ENCODE measurements at regions not wholly inside any gene's neighbourhood (a gene's known extent, or its start where the extent isn't known, plus 50 kb on each side); places are given as distances from the start of the nearest gene placed in this dataset.
A peak's percentile ranks its signal among the peaks of the same experiment; 100 is the strongest.
"Not testable (repeated sequence)": the region's sequence is repeated elsewhere in the genome, so short reads cannot be mapped to it uniquely, and the experiment has no call there.

DNA sequence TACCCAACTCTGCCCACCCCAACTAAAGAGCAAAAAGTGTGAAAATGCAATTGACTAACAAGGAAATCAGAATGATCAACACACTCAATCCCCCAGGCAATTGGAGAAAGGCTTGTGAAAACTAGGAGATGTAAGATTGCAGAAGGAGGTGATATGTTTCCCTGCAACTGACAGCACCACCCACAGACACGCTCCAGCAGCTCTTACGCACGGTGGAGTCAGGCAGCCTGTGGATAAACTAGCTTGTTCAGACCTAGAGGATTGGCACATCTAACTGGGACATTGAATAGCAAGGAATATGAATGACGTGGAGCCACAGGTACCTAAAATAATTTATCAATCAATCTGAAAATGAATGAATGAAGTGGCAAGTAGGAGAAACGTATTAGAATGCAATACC is 125.7 kb upstream of the MYO3A start:
- peak; percentile 78 for DNase-seq (ENCODE audit: low spot score)

DNA sequence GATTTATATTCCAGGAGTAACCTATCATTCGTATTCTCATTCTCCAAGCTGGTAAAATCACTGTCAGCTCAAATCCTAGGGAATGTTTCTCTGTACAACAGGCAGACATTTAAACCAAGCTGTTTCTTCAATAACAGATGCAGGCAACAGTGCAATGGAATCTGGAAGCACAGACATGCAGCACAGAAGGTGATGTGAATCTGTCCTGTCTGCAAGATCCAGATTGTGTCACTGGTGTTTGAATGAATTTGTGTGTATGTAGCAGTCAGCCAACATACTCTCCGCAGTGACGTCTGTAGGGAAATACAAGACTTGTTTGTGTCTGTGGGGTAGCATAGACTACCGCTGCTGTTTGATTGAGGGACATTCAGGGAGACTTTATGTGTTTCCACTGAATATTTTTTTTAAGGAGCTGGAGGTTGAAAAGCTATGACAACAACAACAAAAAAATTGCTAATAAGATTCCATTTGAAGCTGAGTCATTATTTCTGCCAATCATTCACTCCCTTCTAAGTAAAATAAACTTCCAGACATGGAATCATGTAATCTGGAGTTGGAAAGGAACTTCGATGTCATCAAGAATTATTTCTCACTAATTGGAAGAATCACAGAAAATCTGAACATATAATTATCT is 122.9 kb upstream of the MYO3A start:
- DNase-seq (ENCODE audit: low spot score) = peak; percentile 57

DNA sequence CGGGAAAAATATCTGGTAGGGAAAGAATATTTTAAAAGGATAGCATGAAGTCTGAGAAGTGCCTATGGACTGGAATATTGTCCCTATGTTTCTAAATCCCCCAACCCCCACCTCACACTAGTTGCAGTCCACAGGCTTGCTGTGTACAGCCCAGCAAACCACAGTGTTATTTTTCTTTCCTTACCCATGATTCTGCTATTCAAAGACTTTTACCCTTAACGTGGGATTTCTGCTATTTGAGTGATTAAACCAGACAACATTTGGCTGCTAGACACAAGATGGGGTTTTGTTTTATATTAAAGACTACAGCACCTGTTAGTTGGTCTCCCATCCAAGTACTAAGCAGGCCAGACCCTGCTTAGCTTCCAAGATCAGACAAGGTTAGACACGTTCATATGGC is 120.5 kb upstream of the MYO3A start:
- DNase-seq (ENCODE audit: low spot score) = no peak

DNA sequence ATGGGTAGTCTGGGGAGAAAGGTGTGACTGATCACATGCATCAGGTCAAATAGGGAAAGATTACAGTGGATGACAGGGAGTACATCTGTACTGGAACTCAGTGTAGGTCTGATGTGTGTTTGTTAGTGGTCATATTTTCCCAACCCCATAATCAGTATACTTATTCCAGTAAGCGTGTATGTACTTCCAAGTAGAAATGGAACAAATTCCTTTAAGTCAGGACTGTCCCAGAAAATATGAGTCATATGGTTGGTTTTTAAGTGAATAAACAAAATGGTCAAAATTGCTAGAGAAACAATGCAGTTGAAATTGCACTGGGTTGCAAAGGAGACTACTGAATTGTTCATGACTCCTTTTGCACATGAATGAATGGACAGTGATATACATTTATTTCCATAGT is 118.8 kb upstream of the MYO3A start:
- peak; percentile 44 for DNase-seq (ENCODE audit: low spot score)

DNA sequence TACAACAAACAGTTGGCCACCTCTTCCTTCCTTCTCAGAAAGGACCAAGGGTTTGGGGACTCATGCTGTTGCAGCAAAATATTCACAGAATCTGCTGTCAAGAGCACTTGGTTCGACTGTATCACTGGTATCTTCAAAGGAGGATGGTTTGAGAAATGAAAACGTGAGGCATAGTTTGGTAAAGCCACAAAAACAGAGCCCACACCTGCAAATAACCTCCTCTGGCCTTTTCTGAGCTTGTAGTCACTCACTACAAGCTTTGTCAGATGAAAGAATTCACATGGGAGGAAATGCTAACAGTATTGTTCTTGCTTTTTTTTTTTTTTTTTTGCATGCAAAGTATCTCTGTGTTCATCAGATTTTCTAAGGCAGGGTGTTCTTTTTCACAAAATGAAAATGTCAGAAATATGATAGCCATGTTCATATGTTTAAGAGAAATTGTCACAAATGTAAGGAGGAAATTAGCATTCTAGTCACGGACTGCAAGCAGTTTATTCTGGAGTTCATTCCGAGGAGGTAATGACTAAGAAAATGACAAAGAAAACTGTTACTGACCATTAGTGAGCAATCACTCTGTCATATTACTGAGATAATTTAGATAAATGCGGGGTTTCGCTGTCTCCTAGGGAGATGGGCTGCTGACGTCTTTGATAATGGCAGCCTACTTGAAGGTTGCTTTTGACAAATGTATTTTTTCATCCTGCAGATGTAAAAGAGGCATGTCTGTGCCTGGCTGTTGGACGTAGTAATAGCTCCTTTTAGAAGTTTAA is 117.8 kb upstream of the MYO3A start:
- peak; percentile 80 for DNase-seq (ENCODE audit: low spot score)

DNA sequence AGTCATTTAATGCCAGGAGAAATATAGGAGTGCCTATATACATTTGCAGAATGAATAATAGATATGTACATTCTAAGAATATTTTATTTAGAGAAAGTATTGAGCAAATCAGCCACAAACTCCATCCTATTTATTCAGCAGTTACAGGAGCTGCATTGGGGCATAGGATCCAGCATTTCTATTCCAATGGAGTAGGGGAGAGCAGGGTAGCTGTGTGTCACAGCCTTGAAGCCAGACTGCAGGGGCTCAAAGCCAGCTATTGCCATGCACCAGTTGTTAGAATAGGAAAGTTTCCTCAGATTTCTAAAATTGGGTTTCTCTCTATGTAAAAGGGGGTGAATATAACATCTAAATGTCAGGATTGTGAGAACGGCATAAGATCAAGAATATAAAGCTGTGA is 116.8 kb upstream of the MYO3A start:
- no peak for DNase-seq (ENCODE audit: low spot score)

DNA sequence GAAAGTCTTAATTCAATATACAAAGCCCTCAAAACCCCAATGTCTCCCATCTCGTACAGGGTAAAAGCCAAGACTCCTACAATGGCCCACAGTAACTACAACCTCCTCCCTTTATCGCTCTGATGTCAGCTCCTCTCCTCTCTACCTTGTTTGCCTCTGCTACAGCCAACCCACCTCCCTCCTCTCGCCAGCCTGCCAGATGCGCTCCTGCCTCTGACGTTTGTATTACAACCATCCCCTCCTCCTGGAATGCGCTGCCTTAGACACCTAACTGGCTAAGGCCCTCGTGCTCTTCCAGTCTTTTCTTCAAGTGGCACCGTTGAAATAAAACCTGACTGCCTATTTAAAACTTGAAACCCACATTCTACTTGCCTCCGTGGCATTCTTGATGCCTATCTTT is 115.3 kb upstream of the MYO3A start:
- DNase-seq (ENCODE audit: low spot score) = no peak

DNA sequence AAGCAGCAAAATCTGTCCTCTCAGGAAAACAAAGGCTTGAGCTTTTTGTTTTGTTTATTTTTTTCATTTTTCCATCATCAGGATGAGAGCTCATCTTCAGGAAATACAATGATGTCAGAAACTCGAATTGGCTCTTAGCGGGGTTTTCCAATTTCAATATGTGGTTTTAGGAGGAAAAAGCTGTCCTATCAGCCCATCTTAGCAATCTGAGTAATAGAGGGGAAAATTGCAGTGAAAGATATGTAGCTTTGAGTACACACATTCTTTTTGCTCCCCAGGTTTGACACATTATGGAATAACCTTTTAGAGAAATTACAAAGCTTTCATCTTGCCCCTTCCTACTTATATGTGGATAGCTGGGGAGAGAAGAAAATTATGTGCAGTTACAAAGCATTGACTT is 113.6 kb upstream of the MYO3A start:
- DNase-seq (ENCODE audit: low spot score) = no peak

DNA sequence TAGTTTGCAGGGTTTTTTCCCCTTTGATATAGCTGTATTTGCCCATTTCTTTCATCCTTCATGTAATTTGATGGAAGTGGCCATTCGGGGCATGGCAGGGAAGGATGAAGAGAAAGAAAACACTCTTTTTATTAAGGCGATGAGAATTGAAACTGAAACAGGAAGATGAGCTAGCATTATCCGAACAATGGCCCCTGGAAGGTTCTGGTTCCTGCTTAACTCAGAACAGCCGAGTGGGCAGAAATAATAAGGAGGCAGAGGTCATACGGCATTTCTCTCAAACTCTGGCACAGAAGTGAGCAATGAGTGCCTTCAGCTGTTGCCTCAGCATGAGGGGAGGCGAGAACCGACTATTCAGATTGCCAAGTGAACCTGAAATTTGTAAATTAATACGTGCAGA is 113.2 kb upstream of the MYO3A start:
- DNase-seq (ENCODE audit: low spot score) = no peak

DNA sequence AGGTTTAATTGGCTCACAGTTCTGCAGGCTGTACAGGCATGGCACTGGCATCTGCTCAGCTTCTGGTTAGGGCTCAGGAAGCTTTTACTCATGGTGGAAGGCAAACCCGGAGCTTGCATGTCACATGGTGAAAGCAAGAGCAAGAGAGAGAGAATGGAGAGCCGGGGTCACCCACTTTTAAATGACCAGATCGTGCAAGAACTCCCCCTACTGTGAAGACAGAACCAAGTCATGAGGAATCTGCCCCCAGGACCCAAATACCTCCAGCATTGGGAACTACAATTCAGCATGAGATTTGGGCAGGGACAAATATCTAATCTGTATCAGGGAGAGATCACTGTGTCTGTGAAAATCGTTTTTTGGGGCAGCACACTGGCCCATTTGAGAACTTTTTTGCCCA is 110.0 kb upstream of the MYO3A start:
- no peak for DNase-seq (ENCODE audit: low spot score)

DNA sequence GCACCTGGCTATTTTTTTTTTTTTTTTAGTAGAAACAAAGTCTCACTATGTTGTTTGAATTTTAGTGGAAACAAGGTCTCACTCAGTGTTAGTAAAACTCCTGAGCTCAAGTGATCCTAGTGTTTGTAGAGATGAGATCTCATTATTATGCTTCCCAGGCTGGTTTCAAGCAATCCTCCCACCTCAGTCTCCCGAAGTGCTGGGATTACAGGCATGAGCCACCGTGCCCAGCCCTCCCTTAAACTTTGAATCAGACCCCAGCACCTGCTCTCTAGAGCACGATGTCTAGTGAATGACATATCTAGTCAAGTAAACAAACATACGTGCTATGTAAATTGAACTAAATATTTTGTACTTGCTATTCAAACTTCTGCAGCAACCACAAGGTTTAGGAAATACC is 105.6 kb upstream of the MYO3A start:
- no peak for DNase-seq (ENCODE audit: low spot score)

DNA sequence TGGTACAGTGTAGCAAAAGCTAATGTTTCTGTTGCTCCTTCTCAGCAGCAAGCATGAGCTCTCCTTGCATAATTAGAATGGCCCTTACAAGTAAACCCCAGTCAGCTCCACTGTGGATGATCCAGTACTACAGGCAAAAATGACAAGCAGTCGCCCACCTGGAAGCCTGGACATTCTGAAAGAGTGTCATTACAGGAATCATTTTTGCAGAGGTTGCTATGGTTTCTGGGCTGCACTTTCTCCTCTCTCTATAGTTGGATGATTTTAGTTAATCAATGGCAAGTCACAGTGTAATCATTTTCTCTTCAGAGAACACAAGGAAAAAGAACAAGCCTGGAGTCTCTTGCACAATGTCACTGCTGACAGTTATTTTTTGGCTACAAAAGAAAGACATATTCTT is 102.9 kb upstream of the MYO3A start:
- DNase-seq (ENCODE audit: low spot score) = peak; percentile 79

DNA sequence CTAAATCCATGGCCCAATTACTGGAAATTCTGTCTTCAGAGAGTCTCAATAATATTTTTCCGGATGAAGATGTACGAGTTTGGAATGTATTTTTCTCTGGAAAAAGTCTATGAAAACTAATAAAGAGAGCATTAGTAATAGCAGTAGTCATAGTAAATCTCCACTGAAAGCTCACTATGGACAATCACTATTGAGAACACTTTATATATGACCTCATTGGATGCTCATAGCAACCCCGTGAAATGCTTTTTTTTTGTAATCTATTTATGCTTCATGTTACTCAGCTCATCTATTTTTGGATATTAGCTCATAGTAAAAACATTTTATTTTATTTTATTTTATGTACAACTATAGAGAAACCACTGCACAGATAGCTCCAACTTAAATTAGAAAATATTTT is 94.3 kb upstream of the MYO3A start:
- DNase-seq (ENCODE audit: low spot score) = no peak

DNA sequence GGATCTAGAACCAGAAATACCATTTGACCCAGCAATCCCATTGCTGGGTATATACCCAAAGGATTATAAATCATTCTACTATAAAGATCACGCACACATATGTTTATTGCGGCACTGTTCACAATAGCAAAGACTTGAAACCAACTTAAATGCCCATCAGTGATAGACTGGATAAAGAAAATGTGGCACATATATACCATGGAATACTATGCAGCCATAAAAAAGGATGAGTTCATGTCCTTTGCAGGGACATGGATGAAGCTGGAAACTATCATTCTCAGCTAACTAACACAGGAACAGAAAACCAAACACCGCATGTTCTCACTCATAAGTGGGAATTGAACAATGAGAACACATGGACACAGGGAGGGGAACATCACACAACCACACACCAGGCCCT is 93.2 kb upstream of the MYO3A start:
- DNase-seq (ENCODE audit: low spot score) = not testable (repeated sequence)

DNA sequence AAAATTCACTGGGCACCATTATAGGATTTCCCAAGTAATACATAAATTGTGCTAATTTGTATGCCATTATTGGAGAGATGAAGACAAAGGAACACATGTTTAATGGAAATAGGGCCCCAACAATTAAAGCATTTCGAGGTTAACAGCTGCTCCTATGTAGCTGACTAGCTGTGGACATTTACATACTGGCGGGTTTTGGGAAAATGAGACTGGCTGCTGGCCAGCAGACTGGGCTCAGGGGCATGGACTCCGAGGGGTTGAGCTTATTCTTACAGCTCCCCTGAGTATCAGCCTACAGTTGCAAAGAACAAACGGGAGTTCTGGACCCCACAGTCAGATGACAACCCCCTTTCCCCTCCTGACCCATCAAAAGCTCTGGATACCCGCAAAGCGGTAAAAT is 91.9 kb upstream of the MYO3A start:
- no peak for DNase-seq (ENCODE audit: low spot score)

DNA sequence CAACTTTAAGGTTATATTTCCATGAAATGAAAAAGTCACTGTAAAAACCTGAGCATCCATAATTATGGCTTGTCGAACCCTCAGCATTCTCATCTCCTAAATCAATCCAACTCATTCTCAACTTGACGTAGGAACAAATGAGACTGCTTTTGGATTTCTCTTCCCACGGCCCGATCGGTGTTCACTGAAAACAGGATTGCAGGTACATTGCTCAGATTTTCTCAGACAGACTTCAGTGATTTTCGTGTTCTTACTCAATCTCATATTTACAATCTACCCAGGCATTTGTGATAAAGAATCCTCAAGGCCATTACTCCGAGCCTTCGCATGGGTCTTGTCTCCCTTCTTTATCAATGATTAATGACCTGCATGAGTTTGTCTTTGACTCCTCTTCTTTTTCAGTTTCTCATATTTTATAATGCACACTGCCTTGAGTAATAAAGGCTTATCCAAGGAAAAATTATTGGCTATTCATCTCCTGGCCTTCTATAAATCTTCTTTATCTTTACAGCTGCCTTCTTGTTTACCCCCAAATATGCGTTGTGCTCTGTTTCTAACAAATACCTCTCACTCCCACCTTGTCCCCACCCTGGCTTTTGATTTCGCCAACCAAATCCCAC is 90.4 kb upstream of the MYO3A start:
- no peak for DNase-seq (ENCODE audit: low spot score)

DNA sequence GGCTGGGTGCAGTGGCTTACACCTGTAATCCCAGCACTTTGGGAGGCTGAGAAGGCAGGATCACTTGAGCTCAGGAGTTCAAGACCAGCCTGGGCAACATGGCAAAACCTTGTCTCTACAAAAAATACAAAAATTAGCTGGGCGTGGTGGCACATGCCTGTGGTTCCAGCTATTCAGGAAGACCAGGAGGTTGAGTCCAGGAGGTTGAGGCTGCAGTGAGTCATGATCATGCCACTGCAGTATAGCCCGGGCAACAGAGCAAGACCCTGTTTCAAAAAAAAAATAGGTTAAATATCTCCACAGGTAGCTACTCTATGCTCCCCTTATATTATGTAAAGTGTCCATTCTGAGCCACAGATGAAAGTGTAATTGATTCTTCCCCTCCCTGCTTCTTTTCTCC is 89.3 kb upstream of the MYO3A start:
- DNase-seq (ENCODE audit: low spot score) = peak; percentile 70

DNA sequence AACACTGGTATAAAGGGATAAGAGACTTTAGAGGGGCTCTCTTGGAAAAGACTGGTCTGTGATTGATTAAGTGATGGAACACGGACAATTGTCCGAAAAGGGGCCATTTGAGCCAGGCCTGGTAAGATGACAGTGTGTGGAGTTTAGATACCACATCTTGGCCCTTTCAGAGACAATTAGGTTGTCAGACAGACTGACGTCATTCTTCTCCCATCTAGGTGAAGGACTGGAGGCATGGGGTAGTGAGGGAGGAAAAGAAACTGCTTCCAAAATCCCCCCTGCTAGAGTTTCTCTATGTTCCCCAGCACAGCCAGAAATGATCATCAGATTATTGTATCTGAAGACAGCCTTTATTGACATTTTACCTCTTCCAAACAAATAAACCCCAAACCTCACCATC is 84.8 kb upstream of the MYO3A start:
- DNase-seq (ENCODE audit: low spot score) = no peak

DNA sequence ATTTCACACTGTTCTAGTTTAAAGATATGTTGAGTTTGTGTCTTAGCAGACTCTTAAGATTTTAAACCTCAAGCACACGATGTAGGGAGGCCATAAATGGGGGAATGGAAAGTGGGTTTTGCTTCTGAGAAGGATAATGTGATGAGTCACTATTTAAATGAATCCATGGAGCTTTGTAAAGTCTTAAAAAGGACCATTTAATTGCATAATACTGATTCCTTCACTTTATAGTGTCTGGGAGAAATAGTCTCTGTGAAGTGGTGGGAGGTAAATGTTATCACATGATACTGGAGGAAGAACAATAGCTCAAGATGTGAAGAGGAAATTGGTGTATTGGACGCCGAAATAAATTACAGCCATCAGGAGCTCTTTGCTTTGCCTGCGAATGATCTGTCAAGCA is 84.0 kb upstream of the MYO3A start:
- no peak for DNase-seq (ENCODE audit: low spot score)

DNA sequence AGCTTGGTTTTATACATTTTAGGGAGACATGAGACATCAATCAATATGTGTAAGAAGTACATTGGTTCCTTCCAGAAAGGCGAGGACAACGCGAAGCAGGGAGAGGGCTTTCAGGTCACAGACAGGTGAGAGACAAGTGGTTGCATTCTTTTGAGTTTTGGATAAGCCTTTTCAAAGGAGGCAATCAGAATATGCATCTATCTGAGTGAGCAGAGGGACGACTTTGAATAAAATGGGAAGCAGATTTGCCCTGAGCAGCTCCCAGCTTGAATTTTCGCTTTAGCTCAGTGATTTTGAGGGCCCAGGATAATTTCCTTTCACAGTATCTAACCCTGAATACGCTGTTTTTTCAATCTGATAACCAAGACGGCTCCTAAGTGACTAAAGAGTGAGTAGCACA is 82.5 kb upstream of the MYO3A start:
- no peak for DNase-seq (ENCODE audit: low spot score)

DNA sequence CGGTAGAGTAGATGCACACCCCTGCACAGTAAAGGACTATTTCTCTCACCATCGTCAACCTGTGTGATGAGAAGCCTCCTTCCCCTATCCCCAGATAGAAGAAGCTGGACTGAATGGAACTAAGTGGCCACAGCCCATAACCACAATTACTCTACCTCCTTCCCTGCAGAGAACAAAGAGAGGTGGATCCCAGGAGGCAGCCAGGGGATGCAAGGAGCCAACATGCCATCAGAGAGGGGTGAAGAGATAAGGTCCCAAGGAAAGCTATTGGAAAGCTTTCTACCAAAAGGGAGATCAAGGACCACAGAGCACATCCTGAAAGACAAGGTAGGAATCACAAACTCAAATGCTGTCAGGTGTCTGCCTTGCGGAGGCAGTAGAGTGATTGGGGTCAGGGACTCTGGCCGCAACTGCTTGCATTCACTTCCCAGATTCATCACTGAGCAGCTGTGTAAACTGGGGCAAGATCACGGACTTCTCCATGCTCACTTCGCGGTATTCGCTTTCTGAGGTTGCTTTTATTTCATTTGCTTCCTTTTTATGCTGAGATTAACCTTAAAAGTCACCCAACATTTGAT is 81.6 kb upstream of the MYO3A start:
- no peak for DNase-seq (ENCODE audit: low spot score)

DNA sequence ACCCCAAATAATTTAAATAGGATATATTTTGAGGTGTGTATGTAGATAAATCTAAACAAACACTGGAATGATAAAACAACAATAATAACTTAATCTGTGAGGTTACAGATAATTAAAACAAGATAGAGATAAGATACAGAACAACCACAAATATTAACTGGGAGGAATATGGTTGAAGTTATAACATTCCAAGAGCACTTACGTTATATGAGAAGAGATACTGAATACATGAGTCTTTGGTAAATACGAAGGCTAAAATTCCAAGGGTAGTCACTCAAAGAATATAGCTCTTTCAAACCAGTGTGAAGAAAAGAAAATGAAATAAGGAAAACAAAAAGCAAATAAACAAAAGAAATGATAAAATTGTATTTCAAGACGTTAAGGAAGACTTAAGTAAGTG is 76.0 kb upstream of the MYO3A start:
- no peak for DNase-seq (ENCODE audit: low spot score)

DNA sequence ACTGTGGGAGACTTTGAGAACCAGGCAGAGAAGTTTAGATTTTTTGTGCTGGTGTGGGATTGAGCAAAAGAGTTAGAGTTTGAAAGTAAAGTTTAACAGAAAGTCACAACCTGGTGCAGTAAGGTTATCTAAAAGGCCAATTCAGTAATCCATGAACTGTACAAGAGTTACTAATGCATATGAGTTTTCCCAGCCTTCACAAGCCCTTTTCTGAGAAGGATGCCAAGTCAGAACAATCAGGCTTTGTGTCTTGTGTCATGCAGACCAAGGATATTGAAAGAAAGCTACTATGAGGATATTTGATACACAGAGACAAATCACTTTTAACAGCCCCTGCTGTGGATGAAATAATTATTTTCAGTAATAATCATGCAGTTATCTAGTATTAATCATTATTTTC is 68.8 kb upstream of the MYO3A start:
- no peak for DNase-seq (ENCODE audit: low spot score)

Measured in kidney tubule cell (primary cell).